SK-N-SH (cell line): ENCODE measurements at regions not wholly inside any gene's neighbourhood (a gene's known extent, or its start where the extent isn't known, plus 50 kb on each side); places are given as distances from the start of the nearest gene placed in this dataset.

Experiments
- CHD2 ChIP-seq: fragments of 150-350 bp; IDR thresholded peaks from 2 replicates; pipeline ENCODE4 v1.6.1; 2018; ENCODE audit warnings: low read length; ENCODE audit not compliant: partially characterized antibody
- EZH2phosphoT487 ChIP-seq: fragments of 200-600 bp; sonication (generic); IDR thresholded peaks from 2 replicates; pipeline ENCODE4 v1.6.1; 2017; ENCODE audit warnings: low read depth, mixed run types, mild to moderate bottlenecking, antibody characterized with exemption, moderate library complexity, borderline replicate concordance
- TEAD4 ChIP-seq: IDR thresholded peaks from 2 replicates; pipeline ENCODE4 v1.4.0; 2012; ENCODE audit warnings: mild to moderate bottlenecking, borderline replicate concordance; ENCODE audit not compliant: insufficient read depth
- YY1 ChIP-seq: IDR thresholded peaks from 2 replicates; pipeline ENCODE4 v1.4.0; 2012; ENCODE audit warnings: low read depth, mild to moderate bottlenecking
- TF ChIP-seq, protein P1 (sequence below): fragments of 200-600 bp; sonication (generic); IDR thresholded peaks from 2 replicates; pipeline ENCODE4 v1.6.1; 2017; ENCODE audit warnings: antibody characterized with exemption, mild to moderate bottlenecking, moderate library complexity
- TF ChIP-seq, protein P2 (sequence below): IDR thresholded peaks from 2 replicates; pipeline ENCODE4 v1.4.0; 2012; ENCODE audit warnings: low read depth, borderline replicate concordance
- TF ChIP-seq, protein P3 (sequence below): IDR thresholded peaks from 2 replicates; pipeline ENCODE4 v1.6.1; 2012; ENCODE audit warnings: mild to moderate bottlenecking, low read depth, low read length, moderate library complexity
- TF ChIP-seq, protein P4 (sequence below): IDR thresholded peaks from 2 replicates; pipeline ENCODE4 v1.4.0; 2012; ENCODE audit warnings: low read depth

DNA sequence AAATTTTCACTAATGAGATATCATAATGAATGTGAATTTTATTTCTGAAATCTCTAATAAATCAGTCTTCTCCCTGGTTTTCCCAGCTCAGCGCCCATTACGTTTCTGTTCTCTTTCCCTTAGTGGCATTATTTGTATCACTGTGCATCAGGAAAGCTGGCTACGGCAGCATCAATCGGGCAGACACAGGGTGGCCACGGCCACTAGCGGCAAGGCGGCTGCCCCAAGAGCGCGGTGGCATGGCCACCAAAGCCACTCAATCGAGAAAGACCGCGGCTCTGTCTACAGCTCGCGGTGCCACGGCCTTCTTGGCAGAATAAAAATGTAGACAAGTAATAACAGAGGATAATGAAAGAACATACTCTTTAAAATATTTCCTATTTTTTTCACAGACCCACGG is 168.0 kb downstream of the RPIA start:
- TF ChIP-seq, protein P1, sequence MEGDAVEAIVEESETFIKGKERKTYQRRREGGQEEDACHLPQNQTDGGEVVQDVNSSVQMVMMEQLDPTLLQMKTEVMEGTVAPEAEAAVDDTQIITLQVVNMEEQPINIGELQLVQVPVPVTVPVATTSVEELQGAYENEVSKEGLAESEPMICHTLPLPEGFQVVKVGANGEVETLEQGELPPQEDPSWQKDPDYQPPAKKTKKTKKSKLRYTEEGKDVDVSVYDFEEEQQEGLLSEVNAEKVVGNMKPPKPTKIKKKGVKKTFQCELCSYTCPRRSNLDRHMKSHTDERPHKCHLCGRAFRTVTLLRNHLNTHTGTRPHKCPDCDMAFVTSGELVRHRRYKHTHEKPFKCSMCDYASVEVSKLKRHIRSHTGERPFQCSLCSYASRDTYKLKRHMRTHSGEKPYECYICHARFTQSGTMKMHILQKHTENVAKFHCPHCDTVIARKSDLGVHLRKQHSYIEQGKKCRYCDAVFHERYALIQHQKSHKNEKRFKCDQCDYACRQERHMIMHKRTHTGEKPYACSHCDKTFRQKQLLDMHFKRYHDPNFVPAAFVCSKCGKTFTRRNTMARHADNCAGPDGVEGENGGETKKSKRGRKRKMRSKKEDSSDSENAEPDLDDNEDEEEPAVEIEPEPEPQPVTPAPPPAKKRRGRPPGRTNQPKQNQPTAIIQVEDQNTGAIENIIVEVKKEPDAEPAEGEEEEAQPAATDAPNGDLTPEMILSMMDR, result no peak
- TF ChIP-seq, protein P2, sequence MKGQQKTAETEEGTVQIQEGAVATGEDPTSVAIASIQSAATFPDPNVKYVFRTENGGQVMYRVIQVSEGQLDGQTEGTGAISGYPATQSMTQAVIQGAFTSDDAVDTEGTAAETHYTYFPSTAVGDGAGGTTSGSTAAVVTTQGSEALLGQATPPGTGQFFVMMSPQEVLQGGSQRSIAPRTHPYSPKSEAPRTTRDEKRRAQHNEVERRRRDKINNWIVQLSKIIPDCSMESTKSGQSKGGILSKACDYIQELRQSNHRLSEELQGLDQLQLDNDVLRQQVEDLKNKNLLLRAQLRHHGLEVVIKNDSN, result no peak
- TF ChIP-seq, protein P3, sequence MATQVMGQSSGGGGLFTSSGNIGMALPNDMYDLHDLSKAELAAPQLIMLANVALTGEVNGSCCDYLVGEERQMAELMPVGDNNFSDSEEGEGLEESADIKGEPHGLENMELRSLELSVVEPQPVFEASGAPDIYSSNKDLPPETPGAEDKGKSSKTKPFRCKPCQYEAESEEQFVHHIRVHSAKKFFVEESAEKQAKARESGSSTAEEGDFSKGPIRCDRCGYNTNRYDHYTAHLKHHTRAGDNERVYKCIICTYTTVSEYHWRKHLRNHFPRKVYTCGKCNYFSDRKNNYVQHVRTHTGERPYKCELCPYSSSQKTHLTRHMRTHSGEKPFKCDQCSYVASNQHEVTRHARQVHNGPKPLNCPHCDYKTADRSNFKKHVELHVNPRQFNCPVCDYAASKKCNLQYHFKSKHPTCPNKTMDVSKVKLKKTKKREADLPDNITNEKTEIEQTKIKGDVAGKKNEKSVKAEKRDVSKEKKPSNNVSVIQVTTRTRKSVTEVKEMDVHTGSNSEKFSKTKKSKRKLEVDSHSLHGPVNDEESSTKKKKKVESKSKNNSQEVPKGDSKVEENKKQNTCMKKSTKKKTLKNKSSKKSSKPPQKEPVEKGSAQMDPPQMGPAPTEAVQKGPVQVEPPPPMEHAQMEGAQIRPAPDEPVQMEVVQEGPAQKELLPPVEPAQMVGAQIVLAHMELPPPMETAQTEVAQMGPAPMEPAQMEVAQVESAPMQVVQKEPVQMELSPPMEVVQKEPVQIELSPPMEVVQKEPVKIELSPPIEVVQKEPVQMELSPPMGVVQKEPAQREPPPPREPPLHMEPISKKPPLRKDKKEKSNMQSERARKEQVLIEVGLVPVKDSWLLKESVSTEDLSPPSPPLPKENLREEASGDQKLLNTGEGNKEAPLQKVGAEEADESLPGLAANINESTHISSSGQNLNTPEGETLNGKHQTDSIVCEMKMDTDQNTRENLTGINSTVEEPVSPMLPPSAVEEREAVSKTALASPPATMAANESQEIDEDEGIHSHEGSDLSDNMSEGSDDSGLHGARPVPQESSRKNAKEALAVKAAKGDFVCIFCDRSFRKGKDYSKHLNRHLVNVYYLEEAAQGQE, result no peak
- TF ChIP-seq YY1 (no peak), CHD2 (no peak), EZH2phosphoT487 (no peak), TEAD4 (no peak)
- TF ChIP-seq, protein P4, sequence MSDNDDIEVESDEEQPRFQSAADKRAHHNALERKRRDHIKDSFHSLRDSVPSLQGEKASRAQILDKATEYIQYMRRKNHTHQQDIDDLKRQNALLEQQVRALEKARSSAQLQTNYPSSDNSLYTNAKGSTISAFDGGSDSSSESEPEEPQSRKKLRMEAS, result no peak
